ENCODE measurements at regions not wholly inside any gene's neighbourhood (a gene's known extent, or its start where the extent isn't known, plus 50 kb on each side); places are given as distances from the start of the nearest gene placed in this dataset.
"Not testable (repeated sequence)": the region's sequence is repeated elsewhere in the genome, so short reads cannot be mapped to it uniquely, and the experiment has no call there.

DNA sequence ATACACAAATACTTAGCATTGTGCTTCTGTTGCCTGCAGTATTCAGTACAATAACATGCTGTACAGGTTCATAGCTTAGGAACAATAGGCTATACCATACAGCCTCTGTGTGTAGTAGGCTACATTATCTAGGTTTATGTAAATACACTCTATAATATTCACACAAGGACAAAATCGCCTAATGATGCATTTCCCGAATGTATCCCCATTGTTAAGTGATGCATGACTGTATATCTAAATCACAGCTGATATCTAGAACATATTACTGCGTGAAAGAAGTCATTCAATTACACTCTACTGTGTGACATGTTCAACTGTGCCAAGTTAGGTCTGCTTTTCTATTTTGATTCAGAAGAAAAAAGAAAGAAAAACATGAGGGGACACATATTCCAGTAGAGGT is 633.5 kb downstream of the RFPL4B start:
- no peak for DNase-seq (ENCODE audit: low spot score)

DNA sequence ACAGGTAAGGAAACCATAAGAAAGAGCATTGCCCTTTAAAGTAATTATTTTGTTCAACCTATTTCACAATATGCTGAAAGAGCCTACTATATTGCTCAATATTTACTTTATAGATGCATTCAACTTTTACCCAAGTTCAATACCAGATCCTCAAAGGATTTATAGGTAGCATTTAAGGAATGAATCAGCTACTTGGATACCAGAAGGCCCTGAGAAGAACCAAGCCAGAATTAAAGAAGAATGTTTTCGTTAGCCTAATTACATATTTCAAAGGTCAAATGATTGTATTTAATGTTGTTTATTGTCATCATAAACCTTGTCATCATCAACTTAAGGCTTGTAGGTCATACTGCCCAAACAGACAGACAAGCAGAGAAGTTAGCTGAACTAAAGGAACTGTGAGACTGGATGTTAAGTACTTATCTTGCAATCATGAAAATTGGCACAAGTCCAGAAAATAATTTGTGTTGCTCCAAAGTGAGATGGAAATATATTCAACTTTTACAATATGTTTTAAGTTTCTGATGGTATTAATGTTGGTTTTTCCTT is 636.7 kb downstream of the RFPL4B start:
- no peak for DNase-seq (ENCODE audit: low spot score)

DNA sequence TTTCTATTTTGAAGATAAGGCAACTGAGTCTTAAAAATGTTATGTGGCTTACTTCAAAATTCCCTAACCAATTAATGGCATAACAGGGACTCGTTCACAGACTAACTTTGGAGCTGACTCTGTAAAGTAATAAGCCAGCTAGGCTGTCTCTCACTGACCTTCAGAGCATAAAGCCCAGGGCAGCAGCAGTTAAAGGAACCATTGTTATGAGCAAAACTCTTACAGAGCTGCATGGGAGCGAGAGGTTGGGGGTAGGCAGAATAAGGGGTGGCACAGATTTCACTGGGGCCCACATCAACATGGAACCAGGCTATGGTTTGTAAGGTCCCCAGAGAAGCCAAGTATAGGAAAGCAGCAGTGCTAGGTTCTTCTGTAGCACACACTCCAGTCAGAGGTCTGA is 637.8 kb downstream of the RFPL4B start:
- no peak for DNase-seq (ENCODE audit: low spot score)

DNA sequence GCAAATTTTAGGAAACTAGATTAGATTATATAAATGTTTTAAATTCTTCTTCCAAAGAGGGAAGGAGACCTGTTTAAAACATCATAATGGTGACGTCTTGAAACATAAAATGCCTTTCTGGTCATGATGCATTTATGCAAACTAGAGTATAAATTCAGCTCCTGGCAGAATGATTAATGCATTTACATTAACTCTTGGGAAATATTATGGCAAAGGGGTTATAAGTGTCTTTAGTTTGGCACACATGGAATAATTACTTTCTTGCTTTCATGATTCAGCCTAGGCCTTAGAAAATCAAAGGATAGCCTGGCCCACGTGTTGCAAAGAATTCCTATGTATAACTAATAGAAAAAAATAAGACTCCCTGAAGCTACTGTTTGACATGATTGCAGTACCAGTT is 639.2 kb downstream of the RFPL4B start:
- no peak for DNase-seq (ENCODE audit: low spot score)

DNA sequence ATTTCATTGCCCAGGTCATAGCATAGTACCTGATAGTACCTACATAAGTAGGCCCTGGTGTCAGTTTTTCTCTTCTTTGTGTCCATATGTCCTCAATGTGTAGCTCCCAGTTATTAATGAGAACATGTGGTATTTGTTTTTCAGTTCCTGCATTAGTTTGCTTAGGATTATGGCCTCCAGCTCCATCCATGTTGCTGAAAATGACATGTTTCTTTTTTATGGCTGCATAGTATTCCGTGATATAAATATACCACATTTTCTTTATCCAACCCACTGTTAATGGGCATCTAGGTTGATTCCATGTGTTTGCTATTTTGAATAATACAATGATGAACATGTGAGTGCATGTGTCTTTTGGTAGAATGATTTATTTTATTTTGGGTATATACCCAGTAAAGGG is 641.6 kb downstream of the RFPL4B start:
- no peak for DNase-seq (ENCODE audit: low spot score)

DNA sequence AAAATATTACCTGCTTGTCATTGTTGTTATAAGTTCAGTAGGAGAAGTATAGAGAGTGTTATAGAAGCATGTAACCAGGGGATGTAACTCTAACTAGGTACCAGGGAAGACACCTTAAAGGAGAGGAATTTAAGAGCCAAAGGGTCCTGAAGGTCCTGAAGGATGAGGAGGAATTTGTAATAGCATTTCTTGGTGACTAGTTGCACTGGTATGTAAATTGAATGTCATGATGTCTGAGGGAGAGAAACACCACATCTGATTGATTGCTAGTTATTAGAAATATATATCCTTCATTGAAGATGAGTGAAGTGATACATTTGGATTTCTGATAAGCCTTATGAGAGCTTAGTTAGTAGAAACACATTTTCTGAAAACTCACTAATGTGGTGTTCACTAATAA is 643.8 kb downstream of the RFPL4B start:
- DNase-seq (ENCODE audit: low spot score), result no peak

DNA sequence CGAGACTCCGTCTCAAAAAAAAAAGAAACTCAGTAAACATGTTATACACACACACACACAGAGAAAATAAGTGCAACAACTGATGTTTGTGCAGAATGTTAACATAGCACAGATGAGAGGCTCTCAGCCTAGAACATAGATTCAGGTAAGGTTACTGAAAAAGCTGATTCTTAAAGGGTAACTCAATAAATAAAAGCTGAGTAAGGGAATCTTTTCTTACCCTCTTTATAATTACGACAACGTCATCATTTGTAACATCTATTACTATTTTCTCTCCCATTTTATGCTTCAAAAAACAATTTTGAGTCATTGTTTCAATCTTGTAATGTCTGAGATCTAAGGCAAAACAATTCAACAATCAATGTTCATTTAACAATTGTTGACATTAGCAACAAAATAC is 644.8 kb downstream of the RFPL4B start:
- no peak for DNase-seq (ENCODE audit: low spot score)

DNA sequence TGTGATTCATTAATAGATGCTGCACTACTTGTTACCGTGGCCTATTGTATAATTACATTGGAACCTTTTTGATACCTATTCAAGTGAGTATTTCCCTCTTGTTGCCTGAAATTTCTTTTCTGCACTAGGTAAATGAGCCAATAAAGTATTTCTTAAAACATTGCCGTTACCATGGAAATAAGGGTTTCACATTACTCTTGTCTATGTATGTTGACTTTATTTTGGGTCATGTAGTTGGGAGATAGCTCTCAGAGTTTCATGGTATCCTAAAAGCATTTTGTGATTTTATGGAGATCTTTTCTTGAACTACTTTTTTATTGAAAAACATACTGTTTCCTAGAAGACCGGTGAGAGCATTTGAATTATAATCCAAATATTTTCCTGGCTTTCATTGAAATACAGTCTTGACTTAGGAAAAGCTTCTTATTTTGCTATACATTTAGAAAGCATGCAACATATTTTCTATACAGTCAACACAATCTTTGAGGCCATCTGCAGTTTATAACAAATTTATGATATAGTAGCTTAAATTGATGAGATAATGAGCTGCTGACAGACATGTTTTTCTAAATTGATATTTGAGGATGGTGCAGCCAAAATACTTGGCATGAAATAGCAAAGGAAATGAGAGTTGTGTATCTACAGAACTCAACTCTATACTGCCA is 650.4 kb downstream of the RFPL4B start:
- DNase-seq (ENCODE audit: low spot score), result peak; percentile 29

DNA sequence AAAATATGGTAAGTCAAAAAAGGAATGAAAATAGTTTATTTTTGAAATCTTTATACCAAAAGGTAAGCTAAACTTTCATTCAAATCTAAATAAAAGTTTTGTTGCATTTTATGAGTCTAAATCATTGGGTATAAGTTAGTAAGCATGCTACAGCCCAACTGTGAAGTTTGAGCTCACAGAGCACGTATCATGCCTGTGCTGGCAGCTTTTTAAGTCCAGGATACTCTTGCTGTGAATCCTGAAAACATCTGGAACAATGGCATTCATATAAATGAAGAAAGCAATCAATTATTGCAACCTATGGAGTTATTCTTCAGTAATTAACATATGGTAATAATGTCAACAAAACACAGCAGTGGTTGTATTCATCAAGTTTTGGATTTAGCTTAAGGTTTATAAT is 656.9 kb downstream of the RFPL4B start:
- DNase-seq (ENCODE audit: low spot score), result peak; percentile 73

DNA sequence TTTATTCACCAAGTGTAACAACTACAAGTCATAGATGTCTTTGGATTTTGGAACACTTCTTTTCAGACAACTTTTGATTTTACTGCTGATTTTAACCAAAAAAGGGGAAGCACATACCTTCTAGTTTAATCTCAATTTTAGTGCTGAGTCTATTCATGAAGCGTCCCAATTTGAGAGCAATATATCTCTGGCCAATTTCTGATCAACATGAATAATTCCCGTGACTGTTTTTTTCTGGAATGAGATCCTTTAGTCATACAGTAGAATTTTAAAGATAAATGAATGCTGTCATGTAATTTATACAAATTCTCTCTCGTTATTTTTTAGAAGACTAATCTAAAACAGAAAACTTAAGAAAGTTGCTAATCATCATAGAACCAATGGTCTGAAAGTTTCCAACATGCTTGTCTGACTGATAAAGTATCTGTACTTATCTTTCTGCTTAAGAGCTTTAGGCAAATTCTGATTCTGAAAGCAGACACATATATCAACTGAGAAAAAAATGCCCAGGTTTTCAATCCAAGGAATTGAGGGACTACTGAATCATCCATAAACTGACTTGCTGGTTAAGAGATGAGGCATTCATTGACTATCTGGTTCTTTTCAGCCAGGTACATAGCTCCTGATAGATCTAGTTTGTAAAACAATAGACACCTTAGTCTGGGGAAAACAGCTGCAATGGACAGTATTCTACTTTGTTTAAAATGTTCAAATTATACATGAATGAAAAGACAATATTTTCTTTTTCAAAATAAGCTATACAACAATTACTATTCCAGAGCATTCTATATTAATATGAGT is 657.5 kb downstream of the RFPL4B start:
- peak; percentile 80 for DNase-seq (ENCODE audit: low spot score)

DNA sequence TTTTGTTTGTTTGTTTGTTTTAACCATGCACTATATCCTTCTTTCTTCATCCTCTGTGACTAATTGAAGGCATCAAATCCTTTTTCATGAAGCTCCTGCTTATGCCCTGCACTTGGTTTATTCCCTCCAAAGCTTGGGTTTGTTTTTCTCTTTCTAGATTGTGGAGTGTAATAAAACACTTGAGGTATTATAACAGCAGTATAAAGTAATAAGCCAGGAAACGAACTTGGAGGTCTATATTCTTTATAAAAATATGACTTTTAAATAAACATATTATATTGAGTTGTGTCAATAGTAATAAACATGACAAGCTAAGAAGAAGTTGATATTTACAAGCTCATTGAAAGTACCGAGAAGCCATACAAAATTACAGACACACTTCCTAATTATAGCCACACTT is 659.4 kb downstream of the RFPL4B start:
- DNase-seq (ENCODE audit: low spot score), result no peak

DNA sequence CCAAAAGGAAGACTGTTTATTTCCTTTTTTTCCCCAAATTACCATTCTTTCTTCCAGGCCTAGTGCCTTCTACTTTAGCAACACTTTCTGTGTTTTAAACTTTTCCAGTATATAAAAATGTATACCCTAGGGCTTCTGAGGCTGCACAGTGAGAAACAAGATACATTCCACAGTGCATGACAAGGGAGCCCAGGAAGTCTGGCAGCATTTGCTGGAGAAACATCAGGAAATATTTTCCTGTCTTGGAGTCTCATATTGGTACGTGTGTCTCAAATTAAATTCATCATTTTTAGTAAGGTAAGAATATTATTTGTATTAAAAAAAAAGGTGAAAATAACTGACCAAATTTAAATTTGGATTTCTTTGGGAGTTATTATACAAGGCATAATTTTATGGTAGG is 662.6 kb downstream of the RFPL4B start:
- DNase-seq (ENCODE audit: low spot score), result peak; percentile 66

DNA sequence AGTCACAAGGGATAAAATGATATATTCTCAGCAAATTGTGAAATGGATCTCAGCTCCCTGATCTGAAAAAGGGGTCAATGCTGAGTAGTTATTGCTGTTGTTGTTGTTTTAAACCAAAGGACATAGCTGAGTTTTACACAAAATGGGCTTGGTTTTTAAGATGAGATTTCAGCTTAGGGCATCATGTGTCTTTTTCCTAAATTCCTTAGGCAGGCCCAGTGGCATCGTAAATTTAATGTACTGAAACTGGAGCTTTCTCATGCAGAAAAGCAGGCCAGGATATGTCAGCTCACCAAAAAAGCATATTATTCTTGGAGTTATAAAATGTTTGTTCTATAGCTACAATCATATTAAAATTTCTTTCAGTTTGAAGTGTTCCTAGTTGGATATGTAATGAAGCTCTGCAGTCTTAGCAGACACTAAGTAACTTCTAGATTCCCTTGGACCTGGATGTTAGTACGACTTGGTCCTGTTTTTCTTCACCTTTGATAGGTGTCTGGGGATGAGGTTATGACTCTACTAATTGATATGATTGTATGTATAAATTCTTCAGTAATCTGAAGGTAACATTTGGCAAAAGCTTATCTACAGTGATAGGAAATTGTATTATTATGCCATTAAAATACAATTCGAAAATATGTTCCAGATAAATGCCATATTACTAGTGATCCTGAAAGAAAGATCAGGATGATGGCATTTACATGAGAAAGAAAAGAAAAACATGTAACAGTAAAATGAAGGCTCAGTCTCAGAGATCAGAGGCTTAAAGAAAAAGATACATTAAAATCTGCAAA is 663.3 kb downstream of the RFPL4B start:
- DNase-seq (ENCODE audit: low spot score), result peak; percentile 66

DNA sequence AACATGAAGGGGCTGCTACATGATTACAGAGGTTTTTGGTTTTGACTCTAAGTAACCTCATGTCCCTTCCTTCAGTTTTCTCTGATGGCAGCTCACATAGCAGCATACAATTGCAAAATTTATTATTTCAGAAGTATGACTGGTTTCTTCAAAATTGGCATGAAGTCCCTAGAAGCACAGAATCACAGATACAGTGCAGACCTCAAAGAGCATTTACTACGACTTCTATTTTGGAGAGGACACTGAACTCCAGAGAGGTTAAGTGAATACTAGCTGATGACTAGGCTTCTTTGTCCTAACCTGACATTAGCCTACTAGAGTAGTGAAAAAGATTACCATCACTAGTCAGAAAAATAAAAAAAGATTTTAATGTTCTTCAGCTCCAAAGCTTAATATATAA is 664.3 kb downstream of the RFPL4B start:
- DNase-seq (ENCODE audit: low spot score), result peak; percentile 56

DNA sequence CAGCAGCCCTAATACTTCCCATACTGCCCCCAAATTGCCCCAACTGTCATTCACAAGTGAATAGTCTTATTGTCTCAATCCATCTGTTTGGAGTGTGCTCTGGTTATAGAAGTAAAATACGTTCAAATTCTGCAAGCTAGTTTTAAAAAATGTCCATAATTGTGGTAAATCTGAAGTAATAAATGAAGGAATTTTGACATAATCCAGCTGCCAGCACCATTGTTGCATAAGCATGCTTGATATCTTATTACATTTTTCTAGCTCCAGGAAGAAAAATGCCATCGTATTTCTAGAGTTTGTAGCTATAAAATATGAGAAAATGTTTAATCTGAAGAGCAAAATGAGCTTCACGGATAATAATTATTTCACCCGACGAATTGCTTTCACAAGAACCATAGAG is 664.7 kb downstream of the RFPL4B start:
- peak; percentile 65 for DNase-seq (ENCODE audit: low spot score)

DNA sequence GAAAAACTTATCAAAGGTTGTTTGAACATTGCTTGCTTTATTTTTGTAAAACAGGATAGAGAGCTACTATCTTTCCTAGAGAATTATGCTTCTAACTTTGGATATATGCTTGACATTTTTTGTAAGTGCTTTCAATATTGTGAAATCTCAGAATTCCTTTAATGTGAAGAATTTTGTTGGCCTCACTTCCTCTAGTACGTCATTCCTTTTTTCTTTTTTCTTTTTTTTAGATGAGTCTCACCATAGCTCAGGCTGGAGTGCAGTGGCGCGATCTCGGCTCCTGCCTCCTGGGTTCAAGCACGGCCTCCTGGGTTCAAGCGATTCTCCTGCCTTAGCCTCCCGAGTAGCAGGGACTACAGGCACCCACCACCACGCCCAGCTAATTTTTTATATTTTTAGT is 668.1 kb downstream of the RFPL4B start:
- peak; percentile 81 for DNase-seq (ENCODE audit: low spot score)

DNA sequence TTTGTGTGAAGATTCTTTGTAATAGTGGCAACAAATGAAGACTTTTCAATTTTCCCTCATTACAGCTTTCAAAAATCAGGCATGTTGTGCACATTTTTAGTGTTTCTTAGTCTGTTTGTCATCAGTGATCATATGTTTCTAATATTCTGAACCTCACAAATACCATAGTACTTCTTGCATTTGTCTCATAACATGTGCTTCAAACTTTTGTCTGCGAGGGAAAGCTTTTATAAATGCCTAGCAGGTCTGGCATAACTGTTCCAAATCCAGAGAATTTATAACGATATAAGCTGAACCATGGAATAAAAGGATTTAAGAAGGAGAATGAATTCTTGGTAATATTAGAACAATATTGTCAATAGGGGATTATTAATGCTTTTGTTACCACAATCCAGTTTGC is 670.2 kb downstream of the RFPL4B start:
- DNase-seq (ENCODE audit: low spot score), result peak; percentile 32

DNA sequence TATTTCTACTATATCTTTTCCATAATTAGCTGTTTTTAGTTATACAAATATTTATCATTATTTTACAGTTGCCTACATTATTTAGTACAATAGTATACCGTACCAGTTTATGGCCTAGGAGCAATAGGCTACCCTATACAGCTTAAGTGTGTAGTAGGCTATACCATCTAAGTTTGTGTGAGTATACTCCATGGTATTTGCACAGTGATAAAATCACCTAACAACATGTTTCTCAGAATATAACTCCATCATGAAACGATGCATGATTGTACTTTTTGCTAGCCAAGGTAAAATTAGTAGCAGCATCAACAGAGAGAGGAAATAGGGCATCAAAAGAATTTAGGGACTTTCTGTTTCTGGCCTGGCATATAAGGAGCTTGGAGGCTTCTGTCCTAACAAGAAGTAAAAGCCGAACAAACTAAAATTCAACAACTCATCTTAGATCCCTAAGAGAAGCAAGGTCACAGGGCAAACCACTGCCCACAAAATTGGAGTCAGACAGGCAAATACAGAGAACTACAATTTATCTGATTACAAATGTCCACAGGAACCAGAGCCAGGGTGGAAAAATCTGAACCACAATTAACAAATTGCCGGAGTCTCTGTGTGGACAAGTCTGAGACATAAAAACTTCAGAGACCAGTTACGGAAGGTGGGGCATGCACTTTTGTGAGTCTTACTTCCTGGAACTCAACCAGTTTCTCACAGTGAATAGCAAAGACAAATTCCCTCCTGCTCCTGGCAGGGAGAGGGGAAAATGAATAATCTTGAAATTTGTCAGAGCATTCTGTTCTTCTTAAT is 671.4 kb downstream of the RFPL4B start:
- DNase-seq (ENCODE audit: low spot score), result peak; percentile 85

DNA sequence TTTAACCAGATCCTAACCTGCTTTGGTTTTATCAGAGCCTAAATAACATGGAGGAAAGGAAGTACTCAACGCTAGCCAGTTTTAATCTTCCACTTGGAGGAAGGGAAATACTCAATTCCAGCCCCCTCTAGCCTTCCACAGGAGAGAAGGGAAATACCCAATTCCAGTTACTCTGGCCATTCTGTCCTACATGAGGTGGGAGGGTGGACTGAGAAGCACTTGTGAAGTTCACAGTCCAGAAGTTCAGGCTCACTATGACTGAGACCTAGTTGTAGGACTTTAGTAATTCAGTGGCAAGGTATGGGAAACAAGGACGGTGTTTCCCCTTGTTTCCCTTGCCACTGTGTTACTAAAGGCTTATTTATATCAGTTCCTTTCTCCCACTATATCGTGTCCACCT is 672.0 kb downstream of the RFPL4B start:
- DNase-seq (ENCODE audit: low spot score), result no peak

DNA sequence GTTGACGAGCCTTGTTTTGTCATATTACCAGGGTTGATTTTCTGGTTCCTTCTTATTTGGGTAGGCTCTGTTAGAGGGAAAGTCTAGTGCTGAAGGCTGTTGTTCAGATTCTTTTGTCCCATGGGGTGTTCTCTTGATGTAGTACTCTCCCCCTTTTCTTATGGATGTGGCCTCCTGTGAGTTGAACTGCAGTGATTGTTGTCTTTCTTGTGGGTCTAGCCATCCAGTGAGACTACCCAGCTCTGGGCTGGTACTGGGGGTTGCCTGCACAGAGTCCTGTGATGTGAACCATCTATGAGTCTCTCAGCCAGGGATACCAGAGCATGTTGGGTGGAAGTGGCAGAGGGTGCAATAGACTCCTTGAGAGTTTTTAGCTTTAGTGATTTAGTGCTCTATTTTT is 680.6 kb downstream of the RFPL4B start:
- DNase-seq (ENCODE audit: low spot score), result no peak

DNA sequence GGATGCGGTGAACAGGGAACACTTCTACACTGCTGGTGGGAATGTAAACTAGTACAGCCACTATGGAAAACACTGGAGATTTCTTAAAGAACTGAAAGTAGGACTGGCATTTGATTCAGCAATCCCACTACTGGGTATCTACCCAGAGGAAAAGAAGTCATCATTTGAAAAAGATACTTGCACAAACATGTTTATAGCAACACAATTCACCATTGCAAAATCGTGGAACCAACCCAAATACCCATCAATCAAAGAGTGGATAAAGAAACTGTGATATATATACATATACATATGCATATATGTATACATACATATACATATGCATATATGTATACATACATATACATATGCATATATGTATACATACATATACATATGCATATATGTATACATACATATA is 682.0 kb downstream of the RFPL4B start:
- not testable (repeated sequence) for DNase-seq (ENCODE audit: low spot score)

Data from umbilical cord (tissue), 1 donor.